Right lung (tissue), 2 donors: ENCODE measurements at regions not wholly inside any gene's neighbourhood (a gene's known extent, or its start where the extent isn't known, plus 50 kb on each side); places are given as distances from the start of the nearest gene placed in this dataset.
A peak's percentile ranks its signal among the peaks of the same experiment; 100 is the strongest.
"Not testable (repeated sequence)": the region's sequence is repeated elsewhere in the genome, so short reads cannot be mapped to it uniquely, and the experiment has no call there.

Experiments used
- DNase-seq, 2 donors: peaks; one replicate each; pipeline ENCODE4 v3.0.0-alpha.2; 2013

DNA sequence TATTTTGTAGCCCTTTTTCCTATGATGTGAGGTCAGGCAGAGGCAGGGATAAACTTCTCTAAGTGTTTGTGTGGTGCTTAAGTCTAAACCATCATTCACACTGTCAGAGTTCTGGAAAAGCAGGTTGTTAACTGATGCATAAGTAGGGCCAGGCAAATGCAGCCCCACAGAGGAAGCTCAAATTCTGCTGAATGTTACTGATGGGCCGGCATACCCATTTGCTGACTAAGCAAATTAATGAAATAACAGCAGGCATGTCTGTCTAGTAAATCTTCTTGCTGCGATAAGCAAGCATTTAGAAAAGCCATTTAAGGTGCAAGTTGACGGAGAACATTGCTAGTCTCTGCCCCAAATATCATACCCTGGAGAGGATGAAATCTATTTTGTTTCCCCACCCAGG is 523.2 kb upstream of the CCDC196 start:
- DNase-seq, result peak in 1 of 2 donors; percentile 6

DNA sequence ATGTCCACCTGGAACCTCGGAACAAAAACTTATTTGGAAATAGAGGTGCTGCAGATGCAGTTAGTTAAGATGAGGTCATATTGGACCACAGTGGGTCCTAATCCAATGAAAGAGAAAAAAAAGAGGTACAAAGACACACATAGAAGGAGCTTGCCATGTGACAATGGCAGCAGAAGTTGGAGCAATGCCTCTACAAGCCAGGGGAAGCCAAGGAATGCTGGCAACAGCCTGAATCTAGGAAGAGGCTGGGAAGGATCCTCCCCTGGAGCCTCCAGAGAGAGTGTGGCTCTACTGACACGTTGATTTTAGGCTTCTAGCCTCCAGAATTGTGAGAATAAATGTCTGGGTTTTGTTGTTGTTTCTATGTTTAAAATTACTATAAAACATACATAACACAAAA is 521.8 kb upstream of the CCDC196 start:
- no peak for DNase-seq

DNA sequence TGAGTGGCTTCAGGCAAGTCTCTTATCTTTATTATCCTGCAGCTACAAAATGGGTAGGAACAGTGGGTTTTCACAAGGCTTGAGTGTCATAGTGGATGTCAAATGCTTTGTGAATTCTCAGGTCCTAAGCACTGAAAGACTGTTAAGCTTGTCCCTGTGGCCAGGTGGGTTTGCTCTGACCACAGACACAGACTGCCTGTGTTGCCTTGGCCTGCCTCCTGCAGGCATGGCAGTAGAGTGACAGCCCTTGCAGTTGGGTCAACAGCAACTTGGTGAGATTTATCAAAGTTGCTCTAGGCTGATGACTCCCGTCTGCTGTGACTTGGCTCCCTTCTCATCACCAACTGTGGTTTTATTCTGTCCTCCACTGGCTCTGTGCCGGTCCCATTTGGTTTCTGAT is 520.0 kb upstream of the CCDC196 start:
- DNase-seq, result no peak

DNA sequence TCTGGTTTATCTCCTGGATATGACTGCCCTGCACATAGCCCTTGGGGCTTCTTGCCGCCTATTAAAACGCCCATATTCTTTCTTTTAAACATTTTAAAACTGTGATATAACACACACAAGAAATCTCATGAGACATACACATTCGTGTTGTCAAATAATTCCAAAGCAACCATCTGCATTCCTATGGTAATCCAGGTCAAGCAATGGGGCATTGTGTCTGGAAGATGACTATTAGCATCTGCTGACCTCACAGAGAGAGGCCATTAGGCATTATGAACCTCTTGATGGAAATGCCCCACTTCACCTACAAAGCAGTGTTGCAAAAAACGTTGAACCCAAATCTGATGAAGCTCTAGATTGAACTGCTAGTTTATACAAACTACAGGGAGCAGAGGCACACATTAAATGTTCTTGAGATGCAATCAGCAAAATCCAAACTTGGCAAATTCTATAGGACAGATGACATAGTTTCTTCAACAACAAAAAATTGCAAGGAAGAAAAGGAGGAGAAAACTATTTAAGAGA is 513.8 kb upstream of the CCDC196 start:
- no peak for DNase-seq

DNA sequence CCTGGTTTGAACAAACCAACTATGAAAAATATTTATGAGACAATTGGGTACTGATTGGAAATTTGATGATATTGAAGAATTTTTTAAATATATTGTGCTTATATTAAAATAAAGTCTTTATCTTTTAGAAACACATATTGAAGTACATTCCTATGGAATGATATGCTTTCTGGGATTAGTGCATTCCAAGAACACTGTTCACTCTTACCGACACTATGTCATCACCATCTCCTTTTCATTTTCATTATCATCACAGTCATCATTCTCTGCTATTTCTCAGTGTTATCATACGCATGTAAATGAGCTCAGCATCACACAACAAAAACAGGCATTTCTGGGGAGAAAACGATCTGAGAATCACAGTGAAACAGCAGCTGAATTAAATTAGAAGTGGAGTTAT is 513.3 kb upstream of the CCDC196 start:
- no peak for DNase-seq

DNA sequence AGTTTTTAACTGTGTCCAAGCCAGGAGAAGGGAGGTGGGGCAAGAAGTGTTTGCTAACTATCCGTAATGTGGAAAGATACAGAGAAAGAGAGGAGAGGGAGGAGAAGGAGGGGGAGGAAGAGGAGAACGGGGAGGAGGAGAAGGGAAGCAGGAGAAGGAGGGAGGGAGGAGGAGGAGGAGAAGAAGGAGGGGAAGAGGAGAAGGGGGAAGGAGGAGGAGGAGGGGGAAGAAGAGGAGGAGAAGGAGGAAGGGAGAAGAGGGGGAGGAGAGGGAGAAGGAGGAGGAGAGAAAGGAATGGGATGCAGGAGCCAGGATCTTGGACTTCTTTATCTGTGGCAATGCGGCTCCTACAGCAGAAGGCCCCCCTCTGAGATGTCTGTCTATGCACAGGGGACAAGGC is 510.3 kb upstream of the CCDC196 start:
- no peak for DNase-seq

DNA sequence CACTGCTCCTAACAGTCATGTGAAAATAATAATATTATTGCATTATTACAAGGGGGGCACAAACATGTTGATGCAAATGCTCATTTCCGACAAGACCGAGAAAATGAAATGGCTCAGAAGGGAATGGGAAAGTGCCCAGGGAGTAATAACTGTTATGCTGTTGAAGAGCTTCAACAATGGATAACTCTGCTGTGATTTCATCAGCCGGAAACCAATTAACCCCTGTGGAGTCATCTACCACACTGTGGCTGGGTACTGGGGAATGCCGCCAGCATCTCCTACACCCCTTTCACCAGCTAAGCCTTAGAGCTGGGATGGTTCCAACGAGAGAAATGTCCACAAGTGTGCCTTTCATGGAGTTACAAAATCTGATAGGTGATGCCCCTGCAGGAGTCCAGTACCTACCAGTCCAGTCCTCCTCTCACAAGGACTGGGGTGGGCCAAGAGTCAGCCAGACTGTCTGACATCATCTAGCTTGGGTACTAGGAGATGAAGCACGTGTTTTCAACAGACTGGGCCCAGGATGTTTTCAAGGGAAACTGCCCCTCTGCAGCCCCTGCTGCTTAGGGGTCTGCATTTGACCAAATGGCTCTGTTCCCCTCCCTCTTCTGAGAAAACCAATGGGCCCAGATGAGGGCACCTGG is 509.3 kb upstream of the CCDC196 start:
- no peak for DNase-seq

DNA sequence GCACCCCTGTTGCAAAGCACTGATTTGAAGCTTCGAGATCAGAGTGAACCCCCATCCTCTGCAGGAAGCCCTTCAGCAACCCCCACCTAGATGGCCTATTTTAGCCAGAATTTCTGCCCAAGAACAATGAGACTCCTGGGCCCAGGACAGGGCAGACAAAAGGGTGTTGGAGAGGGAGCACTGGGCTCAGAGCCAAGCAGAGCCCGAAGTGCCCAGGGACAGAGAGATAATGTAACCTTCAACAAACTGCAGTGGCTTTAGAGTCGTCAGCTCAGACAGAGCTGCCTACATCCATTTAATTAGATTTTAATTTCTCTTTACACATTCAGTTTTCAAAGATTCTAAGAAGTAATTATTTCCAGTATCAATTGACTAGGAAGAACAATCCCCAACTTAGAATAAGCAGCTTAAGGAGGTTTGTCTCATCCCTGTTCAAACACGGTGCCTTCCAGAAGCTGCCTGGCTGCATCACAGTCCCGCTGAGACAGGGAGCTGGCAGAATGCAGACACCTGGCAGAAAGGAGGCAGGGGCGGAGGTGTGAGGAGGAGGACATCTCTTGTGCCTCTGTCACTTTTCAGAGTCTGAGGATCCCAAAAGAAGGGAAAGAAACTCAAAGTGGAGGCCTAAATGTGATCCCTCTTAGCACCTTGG is 504.9 kb upstream of the CCDC196 start:
- DNase-seq, result no peak

DNA sequence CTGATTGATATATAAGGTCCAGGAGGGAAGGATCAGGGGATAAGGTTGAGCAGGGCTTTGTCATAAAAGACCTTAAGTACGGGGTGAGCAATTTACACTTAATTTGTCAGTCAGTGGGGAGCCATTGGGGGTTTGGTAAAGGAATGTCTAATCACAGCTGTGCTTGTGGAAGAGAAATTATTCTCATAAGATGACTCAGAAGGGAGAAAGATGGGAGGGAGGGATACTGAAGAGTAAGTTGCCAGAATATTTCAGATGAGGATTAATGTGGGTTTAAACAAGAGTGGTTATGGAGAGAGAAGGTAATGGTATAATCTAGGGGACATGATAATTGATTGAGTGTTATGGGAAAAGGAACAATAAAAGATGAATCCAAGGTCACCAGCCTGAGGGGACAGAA is 500.1 kb upstream of the CCDC196 start:
- DNase-seq, result no peak

DNA sequence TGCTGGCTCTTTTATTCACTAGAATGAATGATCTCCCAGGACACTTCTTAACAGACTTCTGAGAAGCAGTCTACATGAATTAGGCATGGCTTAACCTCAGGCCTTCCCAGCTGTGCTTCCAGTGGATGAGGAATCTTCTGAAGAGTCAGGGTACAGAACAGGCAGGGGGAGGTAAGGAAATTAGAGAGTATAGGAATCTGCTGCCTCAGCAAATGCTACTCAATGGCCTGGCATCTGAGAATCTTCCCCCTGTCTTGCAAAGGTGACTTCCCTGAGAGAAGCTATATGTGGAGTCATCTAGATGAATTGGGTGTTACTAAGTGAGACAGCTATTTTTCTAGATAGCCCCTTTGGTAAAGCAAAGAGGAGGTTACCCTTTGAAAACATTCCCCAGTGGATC is 496.2 kb upstream of the CCDC196 start:
- no peak for DNase-seq

DNA sequence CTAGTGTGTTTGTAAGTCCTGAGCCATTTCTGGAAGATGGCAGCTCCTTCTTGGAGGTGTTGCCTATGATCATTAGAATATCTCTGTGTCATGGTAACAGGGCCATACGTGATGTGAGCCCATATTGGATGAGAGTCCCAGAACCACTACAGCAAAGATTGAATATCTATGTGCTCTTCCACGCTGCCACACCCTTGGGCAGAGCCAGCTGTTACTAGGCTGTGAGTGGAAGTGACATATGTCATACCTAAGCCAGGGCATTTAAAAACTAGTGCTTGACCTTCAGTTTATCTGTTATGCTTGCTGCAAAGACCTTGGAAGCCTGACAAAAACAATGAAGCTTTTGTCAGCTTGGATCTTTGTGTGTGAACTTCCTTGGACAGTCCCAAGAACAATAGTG is 495.1 kb upstream of the CCDC196 start:
- DNase-seq, result no peak

DNA sequence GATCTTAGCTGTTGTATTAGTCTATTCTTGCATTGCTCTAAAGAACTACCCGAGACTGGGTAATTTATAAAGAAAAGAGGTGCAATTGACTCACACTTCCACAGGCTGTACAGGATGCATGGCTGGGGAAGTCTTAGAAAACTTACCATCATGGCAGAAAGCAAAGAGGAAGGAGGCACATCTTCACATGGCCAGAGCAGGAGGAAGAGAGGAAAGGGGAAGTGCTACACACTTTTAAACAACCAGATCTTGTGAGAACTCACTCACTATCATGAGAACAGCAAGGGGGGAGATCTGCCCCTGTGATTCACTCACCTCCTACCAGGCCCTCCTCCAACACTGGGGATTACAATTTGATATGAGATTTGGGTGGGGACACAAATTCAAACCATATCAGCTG is 494.2 kb upstream of the CCDC196 start:
- DNase-seq, result not testable (repeated sequence)

DNA sequence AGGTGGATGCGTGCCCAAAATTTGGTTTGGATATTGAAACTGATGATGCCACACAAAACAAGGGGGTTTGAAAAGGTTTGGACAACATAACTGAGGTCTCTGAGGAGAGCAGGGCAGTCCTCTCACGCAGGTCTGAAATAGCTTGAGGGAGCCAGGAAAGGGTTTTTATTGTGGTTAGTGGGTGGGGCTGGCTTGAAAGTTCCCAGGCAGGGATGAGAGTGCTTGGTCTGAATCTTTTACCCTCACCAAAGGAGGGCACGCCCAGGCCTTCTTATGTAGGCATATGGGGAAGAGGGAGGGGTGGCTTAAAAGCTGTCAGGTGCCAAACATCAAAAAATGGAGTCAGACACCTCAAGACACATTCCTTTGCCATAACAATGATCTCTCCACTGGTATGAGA is 493.1 kb upstream of the CCDC196 start:
- DNase-seq, result no peak

DNA sequence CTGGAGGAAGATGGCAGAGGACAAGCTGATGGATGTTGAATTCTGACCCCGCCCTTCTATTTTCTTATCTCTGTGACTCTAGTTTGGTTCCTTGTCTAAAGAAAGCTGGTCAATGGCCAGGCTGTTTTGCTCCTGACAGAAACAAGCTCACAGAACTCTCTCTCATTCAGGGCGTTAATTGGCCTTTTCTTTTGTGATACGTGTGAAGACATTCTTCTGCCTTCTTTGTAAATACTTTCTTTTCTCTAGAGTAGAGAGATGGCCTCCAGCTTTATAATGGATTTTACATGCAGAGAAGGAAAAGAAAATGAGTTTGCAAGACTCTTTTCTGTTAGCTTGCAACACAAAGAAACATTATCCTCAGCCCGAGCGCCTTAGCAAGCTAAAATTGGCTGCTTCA is 492.2 kb upstream of the CCDC196 start:
- DNase-seq, result no peak

DNA sequence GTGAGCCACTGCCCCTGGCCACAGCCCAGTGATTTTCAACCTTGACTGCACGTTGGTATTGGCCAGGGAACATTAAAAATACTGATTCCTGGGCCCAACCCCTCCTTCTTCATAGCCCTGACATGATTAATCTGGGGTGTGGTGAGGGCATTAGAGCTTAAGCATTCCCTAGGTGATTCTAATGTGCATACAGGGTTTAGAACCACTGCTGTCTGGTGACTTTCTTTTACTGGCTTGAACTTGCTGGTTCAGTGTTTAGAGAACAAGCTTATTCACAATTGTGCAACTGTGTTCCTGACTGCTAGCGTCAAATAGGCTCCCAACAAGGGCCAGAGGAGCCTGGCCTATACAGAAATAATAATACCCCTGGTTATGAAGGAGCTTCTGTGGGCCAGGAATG is 488.8 kb upstream of the CCDC196 start:
- no peak for DNase-seq

DNA sequence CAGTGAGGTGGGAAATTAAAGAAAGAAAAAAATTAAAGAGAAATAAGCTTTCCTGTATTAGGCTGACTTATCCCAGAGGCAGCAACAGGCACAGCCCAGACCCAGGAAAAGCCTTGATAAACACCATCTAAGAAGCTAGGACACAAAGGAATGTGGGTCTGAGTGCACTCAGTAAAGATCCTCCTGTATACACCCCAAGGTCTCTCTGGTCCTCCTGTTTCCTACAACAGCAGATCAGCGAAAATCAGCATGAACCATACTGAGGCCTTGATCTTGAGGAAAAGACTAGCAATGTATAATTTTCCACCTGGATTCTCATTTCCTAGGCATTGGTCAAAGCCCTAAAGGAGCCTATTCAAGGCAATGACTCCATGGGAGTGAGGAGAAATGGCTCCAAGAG is 486.3 kb upstream of the CCDC196 start:
- no peak for DNase-seq

DNA sequence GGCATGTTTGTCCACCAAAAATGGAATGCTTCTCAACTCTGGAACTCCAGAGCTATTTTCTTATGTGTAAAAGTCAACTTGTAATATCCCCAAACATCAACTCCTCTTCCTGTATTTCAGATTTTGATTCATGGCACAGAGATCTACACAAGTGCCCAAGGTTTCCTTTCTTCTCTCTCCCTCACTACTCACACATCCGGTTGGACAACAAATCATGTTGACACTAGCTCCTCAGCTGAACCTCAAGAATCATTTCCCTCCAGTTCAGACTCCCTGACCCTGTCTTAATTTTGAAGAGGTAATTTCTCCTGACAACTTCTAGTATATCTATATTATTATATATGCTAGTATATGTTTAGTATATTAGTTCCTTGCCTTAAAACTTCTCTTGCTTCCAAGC is 485.4 kb upstream of the CCDC196 start:
- no peak for DNase-seq

DNA sequence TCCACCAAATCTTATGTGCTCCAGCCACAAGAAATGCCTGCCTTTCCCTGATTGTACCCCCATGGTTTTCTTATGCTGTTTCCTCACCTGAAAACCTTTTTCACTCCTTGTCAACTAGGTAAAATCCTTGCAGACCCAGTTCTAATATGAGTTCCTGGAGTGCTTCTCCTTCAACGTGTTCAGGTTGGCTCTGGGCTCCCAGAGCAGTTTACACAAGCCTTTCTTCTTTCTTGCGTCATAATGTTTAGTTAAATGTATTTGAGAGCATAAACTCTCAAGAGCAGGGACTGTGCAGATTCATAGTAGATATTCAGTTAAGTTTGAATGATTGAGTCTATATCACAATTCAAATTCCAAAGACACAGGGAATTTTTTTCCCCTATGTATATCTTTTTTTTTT is 484.8 kb upstream of the CCDC196 start:
- DNase-seq, result peak; percentile 5 to 14

DNA sequence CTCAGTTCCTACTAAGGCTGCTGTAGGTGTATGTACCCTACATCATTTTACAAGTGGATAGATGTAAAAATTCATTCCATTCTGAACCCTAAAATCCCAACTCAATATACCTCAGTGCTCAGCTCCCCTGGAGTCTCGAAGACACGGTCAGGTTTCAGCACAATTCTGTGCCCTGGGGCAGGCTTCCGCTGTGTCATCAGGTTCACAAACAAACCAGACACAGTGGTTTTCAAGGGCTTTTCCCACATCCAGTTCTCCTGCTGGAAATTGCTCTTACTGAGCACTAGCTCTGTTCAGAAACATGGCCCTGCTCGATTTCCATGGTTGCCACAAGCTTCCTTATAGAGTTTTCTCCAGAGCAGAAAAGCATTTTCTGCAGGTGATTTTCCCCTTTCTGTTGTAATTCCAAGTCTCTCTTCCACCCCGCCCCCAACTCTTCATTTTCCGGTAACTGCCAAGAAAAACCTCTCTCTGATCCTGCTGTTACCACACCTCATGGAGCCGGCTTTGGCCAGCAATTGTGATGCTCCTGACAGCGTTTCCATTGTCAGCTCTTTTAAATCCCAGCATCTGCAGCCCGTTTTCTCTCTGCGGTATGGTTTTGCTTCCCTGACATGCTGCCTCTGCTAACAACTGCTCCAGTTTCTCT is 483.0 kb upstream of the CCDC196 start:
- no peak for DNase-seq

DNA sequence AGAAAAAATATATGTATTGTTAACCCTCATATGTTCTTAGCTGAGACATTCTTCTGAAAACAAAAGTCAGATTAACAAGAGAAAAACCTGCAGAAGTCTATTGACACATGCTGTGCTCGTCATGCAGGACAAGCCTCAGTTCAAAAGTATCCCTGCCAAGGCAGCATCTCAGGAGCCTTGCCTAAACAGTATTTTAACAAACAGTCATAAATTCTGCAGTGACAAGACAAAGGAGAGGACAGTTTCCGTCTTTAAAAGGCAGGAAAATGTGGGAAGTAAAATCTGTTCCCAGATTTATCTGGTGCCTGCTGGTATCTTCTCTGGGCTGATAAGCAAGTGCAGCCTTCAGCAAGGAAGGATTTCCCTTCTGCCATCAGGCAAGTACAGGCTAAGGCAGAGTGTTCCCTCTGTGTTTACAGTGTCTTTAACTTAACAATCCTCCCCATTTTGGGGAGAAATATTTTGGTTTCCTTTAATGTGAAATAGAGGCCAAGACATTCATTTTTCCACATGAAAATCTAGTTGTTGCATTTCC is 480.2 kb upstream of the CCDC196 start:
- no peak for DNase-seq

DNA sequence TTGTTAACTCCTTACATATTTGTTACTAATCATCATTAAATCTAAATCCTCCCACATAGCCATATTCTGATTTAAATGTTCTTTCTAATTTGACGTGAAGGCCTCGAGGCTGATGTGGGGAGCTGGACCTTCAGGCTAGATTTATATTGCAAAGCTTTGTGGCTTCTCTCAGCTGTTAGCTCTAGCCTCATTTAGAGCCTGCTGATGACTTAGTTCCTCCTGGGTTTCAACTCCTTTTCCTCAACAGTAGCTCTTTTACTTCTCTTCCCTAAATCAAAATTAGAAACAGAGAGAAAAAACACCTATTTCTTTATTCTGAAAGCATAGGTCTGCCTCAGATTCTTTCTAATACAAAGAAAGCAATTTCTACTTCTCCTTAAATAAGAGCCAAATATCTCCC is 477.5 kb upstream of the CCDC196 start:
- no peak for DNase-seq

DNA sequence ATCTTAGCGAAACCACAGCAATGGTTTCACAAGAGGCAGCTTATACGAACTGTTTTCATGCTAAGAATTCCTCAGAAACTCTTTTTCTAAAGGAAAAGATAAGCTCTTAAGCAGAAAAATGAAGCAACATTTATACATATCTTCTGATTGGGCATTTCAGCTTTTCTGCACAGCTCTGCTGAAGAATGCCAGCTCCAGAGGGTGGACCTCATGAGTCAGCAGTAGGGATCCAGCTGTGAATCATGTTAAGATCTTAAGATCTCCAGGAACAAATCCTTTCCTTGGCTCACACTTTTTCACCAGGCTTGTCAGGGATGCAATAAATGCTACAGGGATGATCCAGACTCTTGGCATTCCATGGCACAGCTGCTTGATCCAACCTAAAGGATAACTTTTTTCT is 477.1 kb upstream of the CCDC196 start:
- DNase-seq, result peak; percentile 8 to 16

DNA sequence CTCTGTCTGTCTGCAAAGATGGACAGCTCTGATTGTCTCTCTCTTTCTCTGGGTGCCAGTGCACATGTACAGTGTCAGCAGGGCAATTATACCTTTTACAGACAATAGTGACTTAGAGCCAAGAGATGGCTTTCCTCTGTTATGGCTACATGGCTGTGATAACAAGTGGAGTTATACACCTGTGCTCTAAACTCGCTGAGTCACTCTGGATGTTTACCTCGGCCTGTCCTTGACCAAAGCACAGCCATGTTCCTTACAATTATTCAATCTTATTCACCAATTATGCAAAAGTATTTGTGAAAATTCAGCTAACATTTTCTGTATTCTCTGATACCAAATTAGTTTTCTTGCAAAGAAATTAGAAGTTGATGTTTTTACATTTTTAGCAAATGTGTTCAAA is 475.5 kb upstream of the CCDC196 start:
- DNase-seq, result no peak
